GM12874 (cell line): ENCODE measurements at regions not wholly inside any gene's neighbourhood (a gene's known extent, or its start where the extent isn't known, plus 50 kb on each side); places are given as distances from the start of the nearest gene placed in this dataset.

Source experiments
- TF ChIP-seq, protein P1 (sequence below): IDR thresholded peaks from 2 replicates; pipeline ENCODE4 v1.5.1; 2011; ENCODE audit warnings: low read depth, mild to moderate bottlenecking, control low read depth, low read length, moderate library complexity; ENCODE audit not compliant: insufficient read depth

DNA sequence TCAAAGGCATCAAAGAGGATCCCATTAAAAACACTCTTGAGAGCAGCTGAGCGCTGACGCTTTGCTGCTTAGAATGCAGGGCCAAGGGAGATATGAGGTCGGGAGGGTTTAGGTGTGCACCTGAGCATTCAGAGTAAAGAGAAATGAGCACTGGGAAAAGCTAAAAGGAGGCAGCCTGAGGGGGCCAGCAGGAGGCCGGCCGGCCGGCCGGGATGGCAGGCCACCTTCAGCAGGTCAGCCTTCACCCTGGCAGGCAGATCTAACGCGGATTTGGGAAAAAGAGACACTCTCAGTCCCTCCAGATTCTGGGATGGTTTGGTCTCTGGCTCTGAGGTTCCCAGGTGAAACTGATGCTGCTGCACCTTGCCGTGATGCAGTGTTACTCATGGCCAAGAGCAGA is 393.5 kb downstream of the TRIML1 start:
- TF ChIP-seq, protein P1, sequence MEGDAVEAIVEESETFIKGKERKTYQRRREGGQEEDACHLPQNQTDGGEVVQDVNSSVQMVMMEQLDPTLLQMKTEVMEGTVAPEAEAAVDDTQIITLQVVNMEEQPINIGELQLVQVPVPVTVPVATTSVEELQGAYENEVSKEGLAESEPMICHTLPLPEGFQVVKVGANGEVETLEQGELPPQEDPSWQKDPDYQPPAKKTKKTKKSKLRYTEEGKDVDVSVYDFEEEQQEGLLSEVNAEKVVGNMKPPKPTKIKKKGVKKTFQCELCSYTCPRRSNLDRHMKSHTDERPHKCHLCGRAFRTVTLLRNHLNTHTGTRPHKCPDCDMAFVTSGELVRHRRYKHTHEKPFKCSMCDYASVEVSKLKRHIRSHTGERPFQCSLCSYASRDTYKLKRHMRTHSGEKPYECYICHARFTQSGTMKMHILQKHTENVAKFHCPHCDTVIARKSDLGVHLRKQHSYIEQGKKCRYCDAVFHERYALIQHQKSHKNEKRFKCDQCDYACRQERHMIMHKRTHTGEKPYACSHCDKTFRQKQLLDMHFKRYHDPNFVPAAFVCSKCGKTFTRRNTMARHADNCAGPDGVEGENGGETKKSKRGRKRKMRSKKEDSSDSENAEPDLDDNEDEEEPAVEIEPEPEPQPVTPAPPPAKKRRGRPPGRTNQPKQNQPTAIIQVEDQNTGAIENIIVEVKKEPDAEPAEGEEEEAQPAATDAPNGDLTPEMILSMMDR = no peak

DNA sequence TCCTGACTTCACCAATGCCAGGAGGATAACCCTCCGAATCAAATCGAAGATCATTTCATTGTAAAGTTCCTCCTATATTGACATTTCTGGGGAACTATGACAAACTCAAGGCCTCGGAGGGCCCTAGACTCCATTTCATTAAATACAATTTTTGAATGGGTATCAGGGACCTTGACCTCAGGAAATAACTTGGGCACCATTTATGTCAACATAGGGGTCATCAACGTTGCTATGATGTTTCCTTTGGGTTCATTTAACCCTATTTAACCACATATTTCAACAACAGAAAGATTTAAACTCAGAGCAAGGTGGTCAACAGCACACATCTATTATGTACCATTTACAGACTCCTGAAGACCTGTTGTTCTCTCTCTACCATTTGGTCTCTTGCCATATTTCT is 395.1 kb downstream of the TRIML1 start:
- TF ChIP-seq, protein P1 = no peak

DNA sequence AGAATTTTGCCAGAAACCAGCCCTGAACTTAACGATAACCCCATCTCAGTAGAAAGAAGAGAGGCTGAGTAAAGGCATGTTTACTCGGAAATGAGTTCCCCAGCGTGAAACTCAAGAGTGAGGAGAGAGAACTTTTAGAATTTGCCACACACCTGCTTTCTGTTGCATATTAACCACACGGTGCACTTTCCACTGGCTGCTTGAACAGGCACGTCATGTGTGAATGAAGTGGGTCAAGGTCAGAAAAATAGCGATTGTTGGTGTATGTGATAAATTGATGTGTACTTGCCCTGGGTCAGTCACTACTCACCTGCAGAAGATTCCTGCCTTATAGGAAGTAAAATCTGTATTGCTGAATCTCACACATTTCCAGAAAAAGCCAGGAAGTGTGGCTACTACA is 395.7 kb downstream of the TRIML1 start:
- TF ChIP-seq, protein P1 = no peak

DNA sequence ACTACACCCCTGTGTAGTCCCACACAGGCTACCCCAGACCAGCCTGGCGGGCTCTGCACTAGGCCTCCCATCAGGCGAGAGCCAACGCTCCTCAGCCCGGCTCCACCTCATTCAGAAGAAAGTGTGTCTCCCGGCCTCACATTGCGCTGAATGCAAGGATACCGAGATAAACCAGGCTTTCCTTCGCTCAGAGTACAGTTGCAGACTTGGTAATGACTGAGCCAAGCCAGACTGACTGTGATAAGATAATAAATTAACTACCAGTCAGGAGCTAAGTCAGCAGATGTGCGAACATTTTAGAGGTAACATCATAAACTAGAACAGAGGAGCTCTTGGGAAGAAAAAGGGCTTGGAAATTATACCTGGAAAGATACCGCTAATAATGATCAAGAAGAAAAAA is 397.6 kb downstream of the TRIML1 start:
- TF ChIP-seq, protein P1 = no peak

DNA sequence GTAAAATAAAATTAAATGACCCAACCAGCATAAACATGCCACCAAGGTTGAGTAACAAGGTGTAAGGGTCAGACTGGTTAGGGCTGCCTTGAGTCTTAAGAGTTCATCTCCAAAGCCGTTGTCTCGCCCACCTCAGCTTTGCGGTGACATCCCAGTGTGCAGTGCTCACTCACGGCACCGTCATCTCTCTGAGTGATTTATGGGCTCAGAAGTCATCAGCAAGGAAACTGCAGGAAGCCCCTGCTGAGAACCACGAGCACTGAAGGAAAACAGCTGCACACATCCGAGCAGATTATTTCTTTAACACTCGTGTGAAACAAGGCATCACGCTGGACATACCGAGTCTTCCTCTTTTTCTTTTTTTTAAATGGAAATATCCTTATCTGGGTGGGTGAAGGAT is 411.1 kb downstream of the TRIML1 start:
- TF ChIP-seq, protein P1 = no peak

DNA sequence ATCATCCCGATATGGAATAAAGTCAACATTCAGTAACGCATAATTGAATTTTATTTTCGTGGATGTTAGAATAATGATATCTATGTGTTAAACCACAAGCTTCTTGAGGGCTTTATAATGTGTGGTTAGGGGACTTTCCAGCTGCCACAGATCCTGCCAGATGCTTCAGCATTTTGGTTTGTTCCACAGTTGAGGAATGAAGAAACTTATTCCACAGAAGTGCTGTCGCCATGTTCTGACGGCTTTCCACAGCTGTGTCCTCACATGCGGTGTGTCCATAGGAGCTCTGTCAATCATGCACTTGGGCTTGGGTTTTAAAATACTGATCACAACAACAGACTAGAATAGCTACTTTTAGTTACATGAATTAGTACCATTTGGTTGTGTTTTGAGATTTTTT is 411.9 kb downstream of the TRIML1 start:
- TF ChIP-seq, protein P1 = no peak

DNA sequence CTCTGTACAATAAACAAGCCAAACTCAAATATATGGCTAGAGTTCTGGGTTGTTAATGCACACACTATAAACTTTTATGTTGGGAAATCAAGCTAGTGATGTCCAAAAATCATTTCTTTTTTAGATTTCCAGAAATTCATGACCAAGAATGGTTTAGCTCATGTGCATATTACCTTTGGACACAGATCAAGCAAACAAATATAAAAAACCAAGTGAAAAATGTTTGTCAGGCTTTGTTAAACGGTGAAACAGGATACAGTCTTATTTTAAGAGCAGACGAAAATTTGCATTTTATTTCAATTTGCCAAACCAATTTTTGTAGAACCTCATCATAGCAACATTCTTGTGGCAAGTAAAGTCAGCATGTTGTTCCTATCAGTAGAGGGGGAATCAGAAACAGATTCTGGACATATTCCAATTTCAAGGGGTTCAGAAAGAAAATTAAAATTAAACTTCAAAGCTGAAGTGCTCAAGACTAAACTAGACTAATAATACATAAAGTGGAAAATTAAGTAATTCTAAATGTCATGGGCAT is 413.6 kb downstream of the TRIML1 start:
- TF ChIP-seq, protein P1 = no peak

DNA sequence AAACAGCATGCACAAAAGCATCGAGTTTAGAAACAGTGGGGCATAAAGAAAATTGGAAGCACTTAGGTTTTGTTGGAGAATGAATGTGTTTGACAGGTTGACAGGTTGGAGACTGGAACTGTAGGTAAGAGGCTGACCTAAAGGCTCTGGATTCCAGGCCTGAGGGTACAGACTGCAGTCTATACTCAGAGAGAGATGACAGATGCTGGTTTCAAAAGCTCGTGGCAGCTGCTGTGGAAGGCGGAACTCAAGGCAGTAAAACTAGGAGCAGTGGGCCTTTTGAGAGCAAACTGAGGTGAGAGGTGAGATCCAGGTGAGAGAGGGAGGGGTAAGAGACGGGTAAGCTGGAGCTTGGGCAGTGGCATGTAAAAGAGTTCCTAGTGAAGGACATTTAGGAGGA is 415.2 kb downstream of the TRIML1 start:
- TF ChIP-seq, protein P1 = no peak
